ENCODE measurements at regions not wholly inside any gene's neighbourhood (a gene's known extent, or its start where the extent isn't known, plus 50 kb on each side); places are given as distances from the start of the nearest gene placed in this dataset.

- intact Hi-C loops (cut with micrococcal nuclease; ENCODE audit: unreplicated experiment) = no loop called here
- Histone ChIP-seq H3K4me1 (ENCODE audit: insufficient read depth, low read length, poor library complexity, severe bottlenecking) (no peaks in the 10 kb centered on the region), H3K79me2 (ENCODE audit: insufficient read depth, low read depth, low read length) (no peaks in the 10 kb centered on the region), H3K4me3 (ENCODE audit: low read depth, low read length, poor library complexity, severe bottlenecking) (no peak overlapping the region), H3K9me2 (ENCODE audit: insufficient read depth, low read length) (no peaks in the 10 kb centered on the region), H3K36me3 (ENCODE audit: insufficient read depth, low read length) (no peaks in the 10 kb centered on the region), H3K4me2 (ENCODE audit: low read length) (no peak overlapping the region), H2AFZ (ENCODE audit: low read length) (no peak overlapping the region), H4K20me1 (ENCODE audit: insufficient read depth, low read length) (no peaks in the 10 kb centered on the region), H3K27ac (ENCODE audit: low read depth, low read length, poor library complexity, severe bottlenecking) (no peak overlapping the region), H3K9me3 (ENCODE audit: low read length) (no peaks in the 10 kb centered on the region)
- ChIA-PET CTCF (ENCODE audit: unreplicated experiment) (no interaction called here), POLR2A (no interaction called here)
- TF ChIP-seq EZH2phosphoT487 (IDR thresholded peaks at IDR 0.05; ENCODE audit: borderline replicate concordance, low read depth, low read length) = no peak
- no peak for TF ChIP-seq CTCF (conservative IDR thresholded peaks at IDR 0.05; ENCODE audit: low read length)
- BruUV-seq (replicated peaks) = no TSS peak
- no peak for DNase-seq (ENCODE audit: low spot score)
Measured at GRCh38 chr6:167462514-167463312, 137.8 kb downstream of the TTLL2 start.

- H3K36me3 ChIP-seq (ENCODE audit: insufficient read depth, low read length) = no peaks in the 10 kb centered on the region
- TF ChIP-seq CTCF (conservative IDR thresholded peaks at IDR 0.05; ENCODE audit: low read length) (no peak), EZH2phosphoT487 (IDR thresholded peaks at IDR 0.05; ENCODE audit: borderline replicate concordance, low read depth, low read length) (no peak)
- H3K9me2 ChIP-seq (ENCODE audit: insufficient read depth, low read length) = no peaks in the 10 kb centered on the region
- H3K4me2 ChIP-seq (ENCODE audit: low read length) = no peak overlapping the region
- no peaks in the 10 kb centered on the region for H3K9me3 ChIP-seq (ENCODE audit: low read length)
- H3K27ac ChIP-seq (ENCODE audit: low read depth, low read length, poor library complexity, severe bottlenecking) = no peak overlapping the region
- H3K4me1 ChIP-seq (ENCODE audit: insufficient read depth, low read length, poor library complexity, severe bottlenecking) = no peaks in the 10 kb centered on the region
- no peak overlapping the region for H2AFZ ChIP-seq (ENCODE audit: low read length)
- ChIA-PET CTCF (ENCODE audit: unreplicated experiment) (no interaction called here), POLR2A (no interaction called here)
- BruUV-seq (replicated peaks) = no TSS peak
- no peaks in the 10 kb centered on the region for H4K20me1 ChIP-seq (ENCODE audit: insufficient read depth, low read length)
- H3K79me2 ChIP-seq (ENCODE audit: insufficient read depth, low read depth, low read length) = no peaks in the 10 kb centered on the region
- intact Hi-C loops (cut with micrococcal nuclease; ENCODE audit: unreplicated experiment) = no loop called here
- H3K4me3 ChIP-seq (ENCODE audit: low read depth, low read length, poor library complexity, severe bottlenecking) = no peak overlapping the region
- DNase-seq (ENCODE audit: low spot score) = no peak
Measured at GRCh38 chr6:167464177-167464576, 139.3 kb downstream of the TTLL2 start.

- Histone ChIP-seq H3K79me2 (ENCODE audit: insufficient read depth, low read depth, low read length) (no peaks in the 10 kb centered on the region), H3K4me3 (ENCODE audit: low read depth, low read length, poor library complexity, severe bottlenecking) (no peak overlapping the region), H3K9me2 (ENCODE audit: insufficient read depth, low read length) (no peaks in the 10 kb centered on the region), H3K4me1 (ENCODE audit: insufficient read depth, low read length, poor library complexity, severe bottlenecking) (no peaks in the 10 kb centered on the region), H3K4me2 (ENCODE audit: low read length) (no peak overlapping the region), H3K36me3 (ENCODE audit: insufficient read depth, low read length) (no peaks in the 10 kb centered on the region), H3K9me3 (ENCODE audit: low read length) (no peaks in the 10 kb centered on the region), H4K20me1 (ENCODE audit: insufficient read depth, low read length) (no peaks in the 10 kb centered on the region), H3K27ac (ENCODE audit: low read depth, low read length, poor library complexity, severe bottlenecking) (no peak overlapping the region), H2AFZ (ENCODE audit: low read length) (no peak overlapping the region)
- intact Hi-C loops (cut with micrococcal nuclease; ENCODE audit: unreplicated experiment) = no loop called here
- no TSS peak for BruUV-seq (replicated peaks)
- TF ChIP-seq CTCF (conservative IDR thresholded peaks at IDR 0.05; ENCODE audit: low read length) (no peak), EZH2phosphoT487 (IDR thresholded peaks at IDR 0.05; ENCODE audit: borderline replicate concordance, low read depth, low read length) (no peak)
- no peak for DNase-seq (ENCODE audit: low spot score)
- POLR2A ChIA-PET = no interaction called here
- CTCF ChIA-PET (ENCODE audit: unreplicated experiment) = no interaction called here
Measured at GRCh38 chr6:167465482-167465881, 140.6 kb downstream of the TTLL2 start.
